ENCODE measurements at regions not wholly inside any gene's neighbourhood (a gene's known extent, or its start where the extent isn't known, plus 50 kb on each side); places are given as distances from the start of the nearest gene placed in this dataset.

DNA sequence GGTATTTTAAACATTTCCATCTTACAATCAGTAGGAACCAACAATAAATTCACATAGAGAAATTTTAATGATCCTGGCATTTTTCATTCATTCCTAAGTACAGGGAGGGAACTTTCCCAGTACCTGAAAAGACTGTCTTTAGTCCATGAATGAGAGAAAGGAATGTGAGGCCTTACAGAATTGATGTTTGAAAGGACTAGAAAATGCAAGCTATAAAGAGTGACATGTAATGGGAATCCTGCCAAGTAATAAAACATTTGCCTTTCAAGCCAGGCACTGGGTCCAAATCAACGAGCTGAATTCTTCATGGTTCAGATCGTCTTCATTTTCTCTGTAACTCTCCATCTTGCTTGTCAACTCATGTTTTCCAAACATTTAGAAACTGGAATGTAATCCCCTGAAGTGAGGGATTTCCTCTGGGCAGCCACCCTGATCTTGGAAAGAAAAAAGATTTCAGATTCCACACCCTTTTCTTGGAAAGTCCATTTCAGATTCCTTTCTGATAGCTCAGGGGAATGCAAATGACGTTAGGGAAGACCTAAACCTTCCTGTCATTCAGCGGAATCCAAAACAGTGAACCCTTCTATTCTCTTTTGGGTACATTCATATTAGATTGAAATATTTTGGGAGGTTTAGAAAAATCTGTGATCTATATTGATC, 315.8 kb downstream of the SH3GL2 start:
- no peak for DNase-seq

DNA sequence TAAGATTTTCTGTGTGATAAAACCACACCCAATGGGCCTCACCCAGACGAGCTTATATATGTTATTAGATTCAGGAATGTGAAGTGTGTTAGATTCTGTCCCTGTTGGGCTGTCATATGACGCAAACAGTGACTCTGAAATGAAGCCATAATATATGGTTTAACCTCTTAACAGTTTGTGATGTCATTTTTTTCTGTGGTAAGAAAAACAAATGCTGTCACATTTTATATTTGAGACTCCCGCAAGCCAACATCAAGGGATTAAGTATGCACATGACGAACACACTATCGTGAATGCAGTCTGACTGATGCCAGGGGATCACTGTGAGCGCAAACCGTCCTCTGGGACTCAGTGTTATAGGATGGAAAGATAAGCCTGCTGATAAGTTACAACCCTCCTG, 321.7 kb downstream of the SH3GL2 start:
- no peak for DNase-seq

DNA sequence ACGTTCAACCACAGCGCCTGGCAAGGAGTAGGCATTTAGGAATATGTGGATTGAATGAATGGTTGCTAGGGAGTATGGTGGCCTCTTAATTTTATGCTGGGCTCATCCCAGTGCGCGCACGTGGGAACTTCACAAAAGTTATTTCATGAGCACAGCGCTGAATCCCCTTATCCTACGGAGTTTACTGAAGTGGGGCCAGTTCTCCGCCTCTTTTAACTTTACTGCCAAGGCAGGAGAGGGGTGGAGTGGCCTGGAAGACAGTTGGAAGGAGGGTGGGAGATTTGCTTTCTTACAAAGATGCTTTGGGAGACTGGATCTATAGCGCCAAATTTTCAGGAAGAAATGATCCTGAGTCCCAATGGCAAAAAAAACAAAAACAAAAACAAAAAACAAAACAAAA, 326.5 kb downstream of the SH3GL2 start:
- DNase-seq, result no peak

DNA sequence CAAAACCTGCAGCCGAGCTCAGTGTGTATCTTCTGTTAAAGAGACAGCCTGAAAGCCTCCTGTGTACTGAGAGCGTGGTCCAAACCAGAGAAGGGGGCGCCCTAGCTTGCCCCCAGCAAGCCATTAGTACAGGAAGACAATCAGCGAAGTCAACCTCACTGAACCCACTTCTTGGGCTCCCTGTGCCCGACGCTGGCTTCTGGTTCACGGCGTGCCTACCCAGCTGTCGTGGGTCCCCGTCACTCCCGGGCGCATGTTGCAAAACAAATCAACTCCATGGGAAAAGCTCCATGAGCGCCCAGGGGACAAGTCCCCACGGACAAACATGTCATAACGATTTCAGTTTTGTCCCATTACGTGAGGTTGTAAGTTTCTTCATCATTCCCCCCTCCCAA, 326.9 kb downstream of the SH3GL2 start:
- DNase-seq, result peak; percentile 52

DNA sequence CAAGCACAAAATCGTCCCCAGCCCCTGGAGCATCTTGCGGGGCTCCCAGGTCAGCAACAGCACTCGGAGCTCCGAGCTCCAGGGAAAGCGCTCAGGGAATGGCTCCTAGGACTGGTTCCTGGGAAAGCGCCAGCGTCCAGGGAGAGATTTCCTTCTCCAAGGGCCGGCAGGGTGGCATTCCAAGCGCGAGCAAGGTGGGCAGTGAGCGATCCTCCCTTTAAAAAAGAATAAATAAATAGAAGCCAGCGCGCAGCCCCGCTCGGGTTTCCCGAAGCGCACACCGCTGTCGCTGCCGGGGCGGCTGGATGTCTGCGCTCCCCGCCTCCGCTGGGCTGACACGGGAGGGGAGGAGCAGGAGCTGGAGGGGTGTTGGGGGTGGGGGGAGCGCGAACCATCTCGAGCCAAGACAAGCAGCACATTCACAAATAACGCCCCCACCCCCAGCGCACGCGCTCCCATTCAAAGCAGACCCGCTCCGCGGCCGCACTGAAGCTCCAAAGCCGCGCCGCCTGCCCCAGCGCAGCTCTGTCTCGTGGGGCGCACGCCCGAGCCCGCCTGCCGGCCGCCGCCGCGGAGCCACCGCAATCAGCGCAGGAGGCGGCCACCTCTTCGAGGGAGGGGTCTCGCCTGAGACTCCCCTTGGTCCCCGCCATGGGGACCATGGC, 327.4 kb downstream of the SH3GL2 start:
- peak; percentile 52 for DNase-seq

DNA sequence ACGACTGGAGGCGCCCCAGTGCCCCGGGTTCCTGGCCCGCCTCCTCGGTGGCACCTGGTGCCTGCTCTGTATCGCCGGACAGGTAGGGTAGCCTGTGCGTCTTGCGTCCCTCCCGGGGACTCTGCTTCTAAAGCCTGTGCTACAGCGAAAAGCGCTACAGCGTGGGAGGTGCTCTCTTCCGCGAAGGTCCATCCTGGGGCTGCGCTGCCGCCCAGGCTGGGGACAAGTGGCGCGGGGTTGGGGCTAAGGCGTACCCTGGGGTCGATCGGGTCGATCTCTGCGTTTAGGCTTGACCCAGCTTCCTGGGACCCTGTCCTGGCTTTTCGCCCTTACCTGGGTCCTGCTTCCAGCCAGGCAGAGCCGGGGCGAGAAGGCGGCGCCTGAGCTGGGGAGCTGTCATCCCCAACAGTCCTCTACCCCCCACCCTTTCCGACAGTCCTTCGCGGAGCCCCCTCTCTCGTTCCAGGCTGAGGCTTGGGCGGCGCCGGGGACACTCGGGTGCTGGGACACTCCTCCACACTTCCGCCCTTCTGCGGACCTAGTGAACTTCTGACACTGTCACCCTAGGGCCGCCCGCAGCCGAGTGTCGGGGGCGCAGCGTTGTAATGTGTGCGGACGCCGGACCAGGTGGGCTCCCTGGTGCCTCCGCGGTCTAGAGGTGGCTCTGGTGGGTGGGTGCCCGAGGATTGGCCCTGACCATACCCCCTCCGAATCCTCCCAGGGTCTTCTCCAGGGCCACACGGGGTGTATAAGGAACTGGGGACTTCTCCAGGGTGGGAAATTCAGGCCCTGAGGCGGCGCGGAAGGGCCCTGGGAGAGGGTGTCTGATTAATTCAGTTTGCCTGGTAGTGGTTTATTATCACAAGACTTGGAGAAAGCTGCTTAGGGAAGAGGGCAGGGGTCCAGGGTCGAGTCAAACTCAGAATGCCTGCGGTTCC, 328.2 kb downstream of the SH3GL2 start:
- no peak for DNase-seq

DNA sequence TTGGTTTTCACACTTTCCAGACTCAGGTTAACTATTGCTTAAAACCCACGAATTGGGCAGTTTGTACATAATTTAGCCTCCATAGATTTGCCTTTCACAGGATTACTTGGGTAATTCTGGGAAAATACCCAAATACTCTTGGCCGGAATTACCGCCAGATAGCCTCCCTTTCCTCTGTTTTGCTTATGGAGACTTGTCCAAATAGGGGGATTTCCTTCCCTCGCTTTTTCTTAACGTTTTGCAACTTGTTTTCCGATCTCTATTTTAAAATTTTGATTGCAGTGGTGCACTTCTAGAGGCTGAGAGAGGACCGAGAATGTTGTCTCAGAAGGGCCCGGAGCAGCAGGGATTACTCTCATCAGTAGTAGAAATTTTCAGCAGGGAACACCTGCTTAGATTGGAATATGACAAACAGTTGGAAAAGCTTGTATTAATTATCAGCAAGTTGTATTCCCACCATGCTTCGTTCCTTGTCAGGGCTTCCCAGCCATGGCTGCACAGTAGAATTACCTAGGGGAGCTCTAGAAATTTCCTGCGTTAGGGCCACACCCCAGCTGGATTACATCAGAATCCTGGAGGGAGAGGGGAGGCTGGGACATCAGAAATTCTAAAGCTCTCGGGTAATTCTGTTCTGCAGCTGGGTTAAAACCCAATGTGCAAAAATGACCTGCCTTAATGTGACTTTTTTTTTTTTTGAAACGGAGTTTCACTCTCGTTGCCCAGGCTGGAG, 329.1 kb downstream of the SH3GL2 start:
- DNase-seq, result no peak

DNA sequence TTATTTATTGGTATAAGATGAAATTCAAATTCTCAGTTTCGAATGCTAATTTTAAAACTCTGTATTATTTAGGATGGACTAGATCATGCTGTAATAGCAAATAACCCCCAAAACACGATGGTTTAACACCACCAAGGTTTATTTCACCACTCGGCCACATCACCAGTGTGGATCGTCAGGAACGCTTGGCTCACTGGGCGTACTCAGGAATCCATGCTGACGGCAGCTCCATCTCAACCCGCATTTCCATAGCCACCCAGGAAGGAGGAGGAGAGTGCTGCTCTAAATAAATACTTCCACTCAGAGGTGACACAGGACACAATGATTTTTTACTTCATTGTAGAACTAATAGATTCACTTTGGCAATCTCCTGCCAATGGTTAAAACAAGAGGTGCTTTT, 347.4 kb downstream of the SH3GL2 start:
- DNase-seq, result no peak

DNA sequence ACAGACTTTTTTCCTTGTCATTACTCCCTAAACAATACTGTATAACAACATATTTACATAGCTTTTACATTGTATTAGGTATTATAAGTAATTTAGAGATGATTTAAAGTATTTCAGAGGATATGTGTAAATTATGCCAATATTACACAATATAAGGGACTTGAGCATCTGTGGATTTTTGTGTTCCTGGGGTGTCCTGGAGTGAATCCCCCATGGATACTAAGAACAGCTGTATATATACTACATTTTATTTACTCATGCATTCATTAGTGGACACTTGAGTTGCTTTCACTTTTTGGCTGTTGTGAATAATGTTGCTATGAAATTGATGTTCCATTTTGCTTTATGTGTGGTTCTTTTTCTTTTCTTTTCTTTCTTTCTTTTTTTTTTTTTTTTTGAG, 348.8 kb downstream of the SH3GL2 start:
- DNase-seq, result peak; percentile 15

DNA sequence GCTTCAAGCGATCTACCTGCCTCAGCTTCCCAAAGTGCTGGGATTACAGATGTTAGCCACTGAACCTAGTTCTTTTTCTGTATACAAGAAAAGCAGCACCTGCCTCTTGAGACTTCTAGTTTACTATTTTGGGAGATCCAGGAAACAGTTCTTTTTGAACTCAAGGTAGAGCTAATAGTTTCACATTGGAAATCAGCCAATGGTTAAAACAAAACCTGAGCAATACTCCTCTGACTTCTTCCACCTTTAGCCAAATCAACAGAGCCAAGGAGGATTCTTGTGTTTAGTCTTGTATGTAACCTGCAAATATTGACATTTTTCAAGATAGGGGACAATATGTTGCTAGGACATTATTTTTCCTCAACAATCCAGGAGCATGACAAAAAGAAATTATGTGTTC, 349.4 kb downstream of the SH3GL2 start:
- DNase-seq, result no peak

DNA sequence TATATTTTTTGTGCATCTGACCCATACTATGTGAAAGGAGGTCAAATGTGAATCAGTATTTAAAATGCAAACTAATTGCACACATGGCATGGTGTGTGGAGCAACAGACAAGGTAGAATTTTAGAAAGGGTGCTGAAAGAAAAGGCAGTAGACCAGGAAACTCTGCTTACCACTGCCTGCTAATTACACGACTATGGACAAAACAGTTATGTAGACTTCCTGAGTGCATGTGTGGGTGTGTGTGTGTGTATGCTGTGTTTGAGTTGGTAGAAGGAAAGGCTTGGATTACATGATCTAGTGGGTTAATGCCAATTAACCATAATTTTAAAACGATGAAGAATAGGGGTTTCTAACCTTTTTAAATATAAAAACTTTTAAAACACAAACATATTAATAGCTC, 349.9 kb downstream of the SH3GL2 start:
- no peak for DNase-seq

DNA sequence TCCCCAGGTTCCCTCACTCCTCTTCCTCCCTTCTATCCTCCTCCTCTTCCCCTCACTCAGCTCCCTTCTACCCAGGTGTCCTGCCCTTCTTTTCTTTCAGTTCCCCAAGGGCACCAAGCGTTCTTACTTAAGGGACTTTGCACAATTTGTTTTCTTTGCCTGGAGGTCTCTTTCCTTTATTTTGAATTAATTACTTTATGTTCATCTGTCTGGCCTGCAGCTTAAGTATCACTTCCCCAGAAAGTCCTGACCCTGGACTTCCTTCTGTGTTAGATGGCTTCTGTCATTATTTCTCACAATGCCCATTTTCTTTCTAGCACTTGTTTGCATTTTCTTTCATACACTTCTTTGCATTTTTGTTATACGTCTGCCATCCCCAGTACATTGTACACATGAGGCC, 350.6 kb downstream of the SH3GL2 start:
- no peak for DNase-seq

DNA sequence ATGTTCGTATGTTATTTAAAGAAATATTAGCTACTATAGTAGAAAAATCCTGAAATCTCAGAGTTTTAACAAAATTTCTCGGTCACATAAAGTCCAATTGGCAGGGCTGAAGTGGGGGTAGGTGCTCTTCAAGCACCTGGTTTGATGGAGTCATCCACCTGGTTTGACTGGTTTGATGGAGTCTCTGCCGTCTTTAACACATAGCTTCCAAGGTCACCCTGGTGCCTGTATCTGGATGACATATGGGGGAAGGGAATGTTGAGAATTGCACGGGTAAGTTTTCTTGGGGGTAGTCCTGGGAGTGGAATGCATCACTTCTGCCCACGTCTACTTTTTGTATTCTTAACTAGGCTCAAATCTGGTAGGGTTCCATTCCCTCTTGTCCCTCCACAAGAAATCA, 351.2 kb downstream of the SH3GL2 start:
- DNase-seq, result no peak

DNA sequence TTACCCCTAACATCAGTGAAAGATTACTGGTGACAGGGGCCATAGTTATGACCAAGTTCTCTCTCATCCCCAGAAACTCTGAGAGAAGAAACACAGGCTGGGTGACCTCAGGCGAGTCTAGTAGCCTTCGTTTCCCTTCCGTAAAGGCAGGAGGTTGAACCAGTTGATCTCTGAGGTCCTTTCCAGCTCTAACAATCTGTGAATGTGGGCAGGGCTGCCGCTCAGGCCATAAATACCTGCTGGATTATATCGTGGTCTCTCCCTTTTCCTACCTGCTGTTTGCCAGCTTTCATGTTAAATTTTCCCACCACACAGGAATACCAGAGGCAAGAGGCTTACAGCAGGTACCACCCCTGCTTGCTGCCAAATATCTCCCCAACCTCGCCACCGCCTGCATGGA, 357.5 kb downstream of the SH3GL2 start:
- no peak for DNase-seq

DNA sequence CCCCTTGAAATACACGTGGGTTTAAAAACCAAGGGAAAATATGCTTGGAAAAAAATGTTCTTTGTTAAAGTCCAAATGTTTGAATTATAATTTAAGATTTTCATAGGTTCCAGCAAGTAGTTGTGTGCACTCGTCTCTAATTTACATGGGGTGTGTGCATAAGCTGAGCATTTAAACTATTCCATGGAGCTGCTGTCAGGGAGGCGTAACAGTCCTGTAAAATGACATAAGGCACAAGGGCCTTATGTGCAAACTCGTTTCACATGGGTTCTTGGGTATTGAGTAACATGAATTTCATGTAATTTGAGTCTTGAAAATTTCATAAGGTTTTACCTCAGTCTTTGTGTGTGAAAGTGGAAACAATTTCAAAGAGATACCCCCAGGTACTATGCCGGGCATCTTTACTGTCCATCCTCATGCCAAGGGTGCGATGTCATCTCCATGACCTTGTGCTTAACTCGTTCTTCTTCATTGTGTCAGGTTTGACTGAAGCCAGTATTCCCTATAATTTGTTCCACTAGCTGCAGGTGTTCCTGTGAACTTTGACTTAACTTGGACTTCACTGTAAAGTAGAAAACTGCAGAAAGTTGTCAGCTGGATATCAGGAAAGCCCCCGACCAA, 359.3 kb downstream of the SH3GL2 start:
- DNase-seq, result no peak

DNA sequence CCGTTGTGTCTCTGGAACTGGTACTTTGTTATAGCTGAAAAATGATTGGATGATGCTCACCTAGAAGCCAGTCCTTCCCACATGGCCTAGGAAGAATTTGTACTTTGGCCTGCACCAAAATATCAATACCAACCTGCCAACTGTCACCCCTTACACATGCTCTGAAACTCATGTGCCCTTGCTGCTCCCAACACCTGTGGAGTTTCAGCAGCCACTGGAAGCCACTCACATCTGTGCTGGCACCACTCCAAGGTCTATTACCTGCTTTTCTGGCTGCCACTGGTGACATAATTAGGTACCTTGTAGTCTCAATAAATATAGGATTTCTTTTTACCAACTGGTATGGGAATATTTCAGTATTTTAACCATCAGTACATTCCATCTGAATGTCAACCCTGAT, 363.6 kb downstream of the SH3GL2 start:
- DNase-seq, result peak; percentile 62

DNA sequence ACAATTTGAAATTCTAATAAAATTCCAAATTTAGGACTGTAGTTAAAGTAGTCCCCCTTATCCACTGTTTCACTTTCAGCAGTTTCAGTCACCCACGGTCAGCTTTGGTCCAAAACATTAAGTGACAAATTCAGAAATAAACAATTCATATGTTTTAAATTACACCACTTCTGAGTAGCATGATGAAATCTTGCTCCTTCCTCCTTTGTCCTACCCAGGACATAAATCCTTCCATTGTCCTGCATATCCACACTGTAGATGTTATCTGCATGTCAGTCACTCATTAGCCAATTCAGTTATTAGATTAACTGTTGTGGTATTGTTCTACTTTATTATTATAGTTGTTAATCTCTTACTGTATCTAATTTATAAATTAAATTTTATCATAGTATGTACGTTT, 376.5 kb downstream of the SH3GL2 start:
- DNase-seq, result no peak

DNA sequence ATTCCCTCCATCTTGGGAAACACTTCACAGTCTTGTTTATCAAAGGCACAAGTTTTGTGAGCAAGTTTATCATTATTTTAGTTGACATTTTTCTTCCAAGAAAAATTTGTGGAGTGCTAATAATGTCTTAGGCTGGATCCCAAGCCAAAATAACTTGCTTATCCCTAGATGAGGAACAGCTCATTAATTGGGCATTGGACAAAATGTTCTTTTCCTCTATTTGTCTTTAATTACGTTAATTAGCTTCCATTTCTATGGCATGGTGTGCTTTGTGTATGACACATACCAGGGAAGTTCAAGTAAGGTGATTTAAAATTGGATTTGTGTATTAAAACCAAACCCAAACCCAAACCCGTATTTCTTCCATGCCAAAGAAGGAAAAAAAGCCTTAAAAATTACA, 379.5 kb downstream of the SH3GL2 start:
- DNase-seq, result no peak

DNA sequence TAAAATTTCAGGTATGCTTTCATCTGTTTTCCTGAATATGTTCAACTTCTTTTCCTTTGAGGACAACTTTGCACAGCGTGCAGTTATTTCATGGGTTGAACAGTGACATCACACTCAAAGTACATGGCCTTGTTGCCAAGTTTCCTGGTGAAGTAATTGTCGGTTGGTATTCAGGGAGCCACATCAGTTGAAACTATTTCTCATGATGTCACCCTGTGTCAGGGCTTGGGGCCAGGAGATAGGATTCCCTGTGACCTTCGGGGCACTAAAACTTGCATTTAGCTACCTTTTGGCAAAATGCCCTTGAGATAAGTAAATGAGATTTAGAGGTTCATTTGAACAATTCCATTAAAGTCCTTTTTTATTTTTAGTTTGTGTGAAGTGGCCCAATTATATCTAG, 383.9 kb downstream of the SH3GL2 start:
- DNase-seq, result no peak

DNA sequence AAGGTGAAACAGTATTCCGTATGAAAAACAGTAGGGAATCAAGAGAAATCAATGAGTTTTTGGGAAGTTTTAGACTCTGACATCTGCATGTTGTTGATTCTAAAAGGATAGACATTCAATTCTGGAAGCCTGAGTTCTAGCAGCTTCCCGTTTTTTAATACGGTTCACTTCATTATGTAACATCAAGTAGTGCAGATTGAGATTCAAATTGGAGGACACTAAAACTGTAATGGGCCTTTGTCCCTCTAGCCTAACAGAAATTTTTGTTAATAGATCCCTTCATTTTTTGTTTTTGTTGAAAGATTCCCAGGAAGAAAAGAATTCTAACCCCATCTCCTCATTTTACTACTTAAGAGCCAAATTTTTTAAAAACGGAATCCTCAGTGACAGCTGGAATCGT, 384.6 kb downstream of the SH3GL2 start:
- DNase-seq, result no peak

DNA sequence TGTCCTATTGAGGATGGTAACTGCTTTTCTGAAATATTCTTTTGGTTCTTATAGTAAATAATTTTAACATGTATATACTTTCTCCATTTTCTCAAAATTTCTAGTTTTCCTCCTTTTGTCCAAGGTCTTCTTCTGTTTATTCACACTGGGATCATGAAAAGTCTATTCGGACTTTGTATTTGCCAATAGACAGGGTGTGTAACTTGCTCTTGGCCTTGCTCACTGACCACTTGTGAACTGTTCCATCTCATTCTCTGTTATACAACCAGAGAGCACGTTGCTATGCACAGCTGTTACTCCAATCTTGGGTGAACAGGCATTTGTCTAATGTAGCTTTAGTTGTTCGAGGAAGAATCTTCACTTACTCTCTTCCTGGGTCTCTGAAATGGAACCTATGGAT, 388.9 kb downstream of the SH3GL2 start:
- no peak for DNase-seq

DNA sequence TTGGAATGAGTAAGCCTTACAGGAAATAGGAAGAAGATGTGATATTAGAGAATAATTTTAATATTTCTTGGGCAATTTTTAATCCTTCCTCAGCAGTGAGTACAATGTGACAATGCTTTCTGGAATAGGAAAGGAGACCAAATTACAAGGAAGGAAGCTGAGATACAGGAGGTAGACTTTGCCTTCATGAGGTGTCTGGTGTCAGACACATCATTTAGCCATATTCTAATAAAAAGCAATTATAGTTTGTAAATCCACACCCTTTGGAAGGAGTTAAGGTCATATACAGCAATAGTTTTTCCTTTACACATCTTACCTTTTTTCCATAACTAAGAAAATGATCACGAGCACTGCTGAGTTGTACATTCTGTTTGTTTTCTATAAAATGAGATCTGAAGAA, 390.4 kb downstream of the SH3GL2 start:
- DNase-seq, result no peak

DNA sequence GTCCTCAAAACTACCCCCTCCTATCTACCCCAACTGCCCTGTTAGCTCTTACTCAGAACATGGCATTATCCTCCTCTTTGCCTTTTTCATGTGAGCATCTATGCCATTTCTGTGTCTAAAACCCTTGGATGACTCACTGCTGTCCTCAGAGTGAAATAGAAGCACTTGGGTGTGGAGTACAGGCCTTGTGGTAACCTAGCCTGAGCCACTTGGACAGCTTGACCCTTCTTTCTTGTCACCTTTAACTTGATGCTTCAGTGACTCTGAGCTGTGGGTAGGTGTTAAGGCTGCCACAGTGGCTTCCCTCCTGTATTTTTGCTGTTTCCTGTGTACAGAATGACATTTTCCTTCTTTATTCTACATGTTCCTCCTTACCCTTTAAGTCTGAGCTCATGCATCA, 391.4 kb downstream of the SH3GL2 start:
- DNase-seq, result no peak

All from NCI-H345 (cell line).